ENCODE measurements at regions not wholly inside any gene's neighbourhood (a gene's known extent, or its start where the extent isn't known, plus 50 kb on each side); places are given as distances from the start of the nearest gene placed in this dataset.

- H3K79me2 ChIP-seq (ENCODE audit: low read length): no peaks in the 10 kb centered on the region
- H3K4me1 ChIP-seq (ENCODE audit: low read length): peaks cover 7% of the 10 kb centered on the region
- H3K4me2 ChIP-seq (ENCODE audit: low read length): no peak overlapping the region
- H2AFZ ChIP-seq (ENCODE audit: low read depth, low read length): no peak overlapping the region
- peaks cover 4% of the 10 kb centered on the region for H3K36me3 ChIP-seq (replicated peaks; ENCODE audit: low read depth, low read length)
- no peaks in the 10 kb centered on the region for H3K27me3 ChIP-seq (ENCODE audit: low read depth, low read length)
- no peaks in the 10 kb centered on the region for H4K20me1 ChIP-seq (ENCODE audit: insufficient read depth, low read length)
- peaks cover 11% of the 10 kb centered on the region; the same call in 1 of the 2 replicates for H3K9me3 ChIP-seq (ENCODE audit: insufficient read depth, low read length)
- TF ChIP-seq CTCF (IDR thresholded peaks at IDR 0.05; ENCODE audit: low read depth, low read length) (no peak), EZH2phosphoT487 (IDR thresholded peaks at IDR 0.05; ENCODE audit: low read depth) (no peak)
- no peak overlapping the region for H3K4me3 ChIP-seq (ENCODE audit: low read length)
- no peak overlapping the region for H3K27ac ChIP-seq (ENCODE audit: low read length)
- H3K9ac ChIP-seq (ENCODE audit: low read length): no peak overlapping the region
Measured at GRCh38 chr2:59858540-59858939, 694.9 kb downstream of the BCL11A start.

- Histone ChIP-seq H3K9me3 (ENCODE audit: insufficient read depth, low read length) (peaks cover 6% of the 10 kb centered on the region; the same call in 1 of the 2 replicates), H3K4me3 (ENCODE audit: low read length) (no peak overlapping the region), H3K27ac (ENCODE audit: low read length) (no peak overlapping the region), H3K9ac (ENCODE audit: low read length) (no peak overlapping the region), H3K27me3 (ENCODE audit: low read depth, low read length) (no peaks in the 10 kb centered on the region), H3K4me2 (ENCODE audit: low read length) (no peak overlapping the region), H4K20me1 (ENCODE audit: insufficient read depth, low read length) (no peaks in the 10 kb centered on the region), H3K4me1 (ENCODE audit: low read length) (peaks cover 7% of the 10 kb centered on the region), H2AFZ (ENCODE audit: low read depth, low read length) (no peak overlapping the region), H3K79me2 (ENCODE audit: low read length) (no peaks in the 10 kb centered on the region), H3K36me3 (replicated peaks; ENCODE audit: low read depth, low read length) (no peaks in the 10 kb centered on the region)
- TF ChIP-seq CTCF (IDR thresholded peaks at IDR 0.05; ENCODE audit: low read depth, low read length) (no peak), EZH2phosphoT487 (IDR thresholded peaks at IDR 0.05; ENCODE audit: low read depth) (no peak)
Measured at GRCh38 chr2:59857109-59857508, 696.3 kb downstream of the BCL11A start.

- no peaks in the 10 kb centered on the region for H4K20me1 ChIP-seq (ENCODE audit: insufficient read depth, low read length)
- peaks cover 7% of the 10 kb centered on the region for H3K4me1 ChIP-seq (ENCODE audit: low read length)
- H3K36me3 ChIP-seq (replicated peaks; ENCODE audit: low read depth, low read length): no peaks in the 10 kb centered on the region
- no peak overlapping the region for H3K27ac ChIP-seq (ENCODE audit: low read length)
- TF ChIP-seq EZH2phosphoT487 (IDR thresholded peaks at IDR 0.05; ENCODE audit: low read depth): no peak
- TF ChIP-seq CTCF (IDR thresholded peaks at IDR 0.05; ENCODE audit: low read depth, low read length): no peak
- H3K4me3 ChIP-seq (ENCODE audit: low read length): no peak overlapping the region
- no peaks in the 10 kb centered on the region for H3K79me2 ChIP-seq (ENCODE audit: low read length)
- H2AFZ ChIP-seq (ENCODE audit: low read depth, low read length): no peak overlapping the region
- H3K27me3 ChIP-seq (ENCODE audit: low read depth, low read length): no peaks in the 10 kb centered on the region
- peaks cover 6% of the 10 kb centered on the region; the same call in 1 of the 2 replicates for H3K9me3 ChIP-seq (ENCODE audit: insufficient read depth, low read length)
- H3K9ac ChIP-seq (ENCODE audit: low read length): no peak overlapping the region
- no peak overlapping the region for H3K4me2 ChIP-seq (ENCODE audit: low read length)
Measured at GRCh38 chr2:59856391-59856790, 697.1 kb downstream of the BCL11A start.

GRCh38 chr2:59853032-59853431 is 700.4 kb downstream of the BCL11A start:
- H3K27me3 ChIP-seq (ENCODE audit: low read depth, low read length): no peaks in the 10 kb centered on the region
- no peak overlapping the region for H3K27ac ChIP-seq (ENCODE audit: low read length)
- H3K9me3 ChIP-seq (ENCODE audit: insufficient read depth, low read length): no peaks in the 10 kb centered on the region
- no peaks in the 10 kb centered on the region for H3K79me2 ChIP-seq (ENCODE audit: low read length)
- no peak overlapping the region for H3K4me2 ChIP-seq (ENCODE audit: low read length)
- TF ChIP-seq CTCF (IDR thresholded peaks at IDR 0.05; ENCODE audit: low read depth, low read length) (no peak), EZH2phosphoT487 (IDR thresholded peaks at IDR 0.05; ENCODE audit: low read depth) (no peak)
- H4K20me1 ChIP-seq (ENCODE audit: insufficient read depth, low read length): no peaks in the 10 kb centered on the region
- no peaks in the 10 kb centered on the region for H3K36me3 ChIP-seq (replicated peaks; ENCODE audit: low read depth, low read length)
- no peak overlapping the region for H2AFZ ChIP-seq (ENCODE audit: low read depth, low read length)
- H3K9ac ChIP-seq (ENCODE audit: low read length): no peak overlapping the region
- no peak overlapping the region for H3K4me3 ChIP-seq (ENCODE audit: low read length)
- H3K4me1 ChIP-seq (ENCODE audit: low read length): peaks cover 12% of the 10 kb centered on the region

All from OCI-LY3 (cell line).